HepG2 (cell line): ENCODE measurements at regions not wholly inside any gene's neighbourhood (a gene's known extent, or its start where the extent isn't known, plus 50 kb on each side); places are given as distances from the start of the nearest gene placed in this dataset.

ENCODE experiments used
- CCDC6 ChIP-seq: sonication (generic); formaldehyde crosslinking; IDR thresholded peaks from 2 replicates; pipeline ENCODE4 v1.8.1; 2022; ENCODE audit warnings: mild to moderate bottlenecking, missing genetic modification reagents, moderate library complexity
- ELK4 ChIP-seq: sonication (generic); formaldehyde crosslinking; IDR thresholded peaks from 2 replicates; pipeline ENCODE4 v1.9.0; 2021; ENCODE audit warnings: missing genetic modification reagents, borderline replicate concordance
- FOSL1 ChIP-seq: sonication (generic); formaldehyde crosslinking; IDR thresholded peaks from 2 replicates; pipeline ENCODE4 v1.9.0; 2021; ENCODE audit warnings: missing genetic modification reagents, borderline replicate concordance
- IRF1 ChIP-seq: sonication (generic); formaldehyde crosslinking; IDR thresholded peaks from 2 replicates; pipeline ENCODE4 v1.4.0; 2020; ENCODE audit warnings: low read depth, mild to moderate bottlenecking, missing genetic modification reagents
- KAT7 ChIP-seq: IDR thresholded peaks from 2 replicates; pipeline ENCODE4 v1.6.1; 2018; ENCODE audit warnings: borderline replicate concordance, missing compliant biosample characterization
- NFE2L1 ChIP-seq: sonication (generic); formaldehyde crosslinking; IDR thresholded peaks from 2 replicates; pipeline ENCODE4 v1.4.0; 2020; ENCODE audit warnings: missing genetic modification reagents, mild to moderate bottlenecking, borderline replicate concordance
- PATZ1 ChIP-seq: sonication (generic); formaldehyde crosslinking; IDR thresholded peaks from 2 replicates; pipeline ENCODE4 v1.4.0; 2020; ENCODE audit warnings: missing genetic modification reagents
- POLR2AphosphoS5 ChIP-seq: IDR thresholded peaks from 2 replicates; pipeline ENCODE4 v1.6.1; 2012; ENCODE audit warnings: low read depth, low read length
- RARG ChIP-seq: sonication (generic); formaldehyde crosslinking; IDR thresholded peaks from 2 replicates; pipeline ENCODE4 v1.4.0; 2020; ENCODE audit warnings: low read depth, mild to moderate bottlenecking, missing genetic modification reagents
- RFX5 ChIP-seq: IDR thresholded peaks from 2 replicates; pipeline ENCODE4 v1.6.1; 2011; ENCODE audit warnings: low read depth, low read length, improper control_type of control experiment
- SRF ChIP-seq: IDR thresholded peaks from 2 replicates; pipeline ENCODE4 v1.6.1; 2011; ENCODE audit warnings: mild to moderate bottlenecking, low read depth, low read length, moderate library complexity
- ZNF264 ChIP-seq: sonication (generic); formaldehyde crosslinking; IDR thresholded peaks from 2 replicates; pipeline ENCODE4 v1.4.0; 2020; ENCODE audit warnings: missing genetic modification reagents
- ZNF275 ChIP-seq: sonication (generic); formaldehyde crosslinking; IDR thresholded peaks from 2 replicates; pipeline ENCODE4 v1.8.0; 2022; ENCODE audit warnings: missing genetic modification reagents, mild to moderate bottlenecking, inconsistent platforms, borderline replicate concordance
- ZNF367 ChIP-seq: sonication (generic); formaldehyde crosslinking; IDR thresholded peaks from 2 replicates; pipeline ENCODE4 v1.4.0; 2020; ENCODE audit warnings: missing genetic modification reagents, borderline replicate concordance
- ZNF598 ChIP-seq: sonication (generic); formaldehyde crosslinking; IDR thresholded peaks from 2 replicates; pipeline ENCODE4 v1.5.1; 2020; ENCODE audit warnings: mild to moderate bottlenecking, missing genetic modification reagents, borderline replicate concordance
- ZNF609 ChIP-seq: sonication (generic); formaldehyde crosslinking; IDR thresholded peaks from 2 replicates; pipeline ENCODE4 v1.4.0; 2020; ENCODE audit warnings: mild to moderate bottlenecking, missing genetic modification reagents, borderline replicate concordance

- TF ChIP-seq ZNF609 (CRISPR knock-in tag) (peak; percentile 78), PATZ1 (0 out of 2 replicates have a peak, but pooled peaks have one; percentile 24), POLR2AphosphoS5 (no peak), ZNF264 (0 out of 2 replicates have a peak, but pooled peaks have one; percentile 45), RFX5 (no peak), RARG (CRISPR knock-in tag) (no peak), CCDC6 (CRISPR knock-in tag) (no peak), ZNF367 (CRISPR knock-in tag) (no peak), ELK4 (no peak), IRF1 (CRISPR knock-in tag) (no peak), NFE2L1 (no peak), SRF (no peak), ZNF598 (no peak), FOSL1 (CRISPR knock-in tag) (no peak), ZNF275 (CRISPR knock-in tag) (no peak), KAT7 (no peak; the same call in 1 of the 2 replicates)
These were observed 329.9 kb downstream of the FOXO1 start (continued) for GRCh38 chr13:40336228-40337221.
